ENCODE measurements at regions not wholly inside any gene's neighbourhood (a gene's known extent, or its start where the extent isn't known, plus 50 kb on each side); places are given as distances from the start of the nearest gene placed in this dataset.

- H3K36me3 ChIP-seq: no peaks in the 10 kb centered on the region
- no peak for ATAC-seq (ENCODE audit: insufficient number of reproducible peaks, low FRiP score, low read depth)
- no peak overlapping the region for H3K27ac ChIP-seq
- no peaks in the 10 kb centered on the region for H3K27me3 ChIP-seq (replicated peaks; ENCODE audit: insufficient read depth)
- H3K4me1 ChIP-seq (ENCODE audit: control insufficient read depth in 1 of 2, low read depth in 2 of 2): no peaks in the 10 kb centered on the region
- no peak for TF ChIP-seq CTCF (IDR thresholded peaks at IDR 0.05)
- no peak overlapping the region for H3K4me3 ChIP-seq
- H3K9me3 ChIP-seq: no peaks in the 10 kb centered on the region
- no peak for DNase-seq (ENCODE audit: low spot score)
Observed at GRCh38 chr3:6249679-6250078, 611.2 kb upstream of the GRM7 start.

- H3K36me3 ChIP-seq: no peaks in the 10 kb centered on the region
- no peak for TF ChIP-seq CTCF (IDR thresholded peaks at IDR 0.05)
- H3K4me1 ChIP-seq (ENCODE audit: control insufficient read depth in 1 of 2, low read depth in 2 of 2): no peaks in the 10 kb centered on the region
- no peak for ATAC-seq (ENCODE audit: insufficient number of reproducible peaks, low FRiP score, low read depth)
- H3K4me3 ChIP-seq: no peak overlapping the region
- no peak overlapping the region for H3K27ac ChIP-seq
- no peak for DNase-seq (ENCODE audit: low spot score)
- H3K27me3 ChIP-seq (replicated peaks; ENCODE audit: insufficient read depth): no peaks in the 10 kb centered on the region
- H3K9me3 ChIP-seq: no peaks in the 10 kb centered on the region
Observed at GRCh38 chr3:6250167-6250566, 610.7 kb upstream of the GRM7 start.

GRCh38 chr3:6251612-6252400 lies 609.1 kb upstream of the GRM7 start:
- Histone ChIP-seq H3K27me3 (replicated peaks; ENCODE audit: insufficient read depth) (no peaks in the 10 kb centered on the region), H3K9me3 (no peaks in the 10 kb centered on the region), H3K36me3 (no peaks in the 10 kb centered on the region), H3K27ac (no peak overlapping the region), H3K4me1 (ENCODE audit: control insufficient read depth in 1 of 2, low read depth in 2 of 2) (no peaks in the 10 kb centered on the region), H3K4me3 (no peak overlapping the region)
- ATAC-seq (ENCODE audit: insufficient number of reproducible peaks, low FRiP score, low read depth) (no peak), DNase-seq (ENCODE audit: low spot score) (no peak)
- TF ChIP-seq CTCF (IDR thresholded peaks at IDR 0.05): no peak

GRCh38 chr3:6254490-6254889 lies 606.4 kb upstream of the GRM7 start:
- no peak for TF ChIP-seq CTCF (IDR thresholded peaks at IDR 0.05)
- ATAC-seq (ENCODE audit: insufficient number of reproducible peaks, low FRiP score, low read depth): no peak

GRCh38 chr3:6255229-6255628 lies 605.7 kb upstream of the GRM7 start:
- Histone ChIP-seq H3K4me1 (ENCODE audit: control insufficient read depth in 1 of 2, low read depth in 2 of 2) (no peaks in the 10 kb centered on the region), H3K27me3 (replicated peaks; ENCODE audit: insufficient read depth) (no peaks in the 10 kb centered on the region), H3K9me3 (no peaks in the 10 kb centered on the region)

More at GRCh38 chr3:6254490-6254889, 606.4 kb upstream of the GRM7 start:
- H3K4me3 ChIP-seq: no peak overlapping the region
- no peaks in the 10 kb centered on the region for H3K36me3 ChIP-seq
- H3K9me3 ChIP-seq: no peaks in the 10 kb centered on the region
- no peak for DNase-seq (ENCODE audit: low spot score)
- no peak overlapping the region for H3K27ac ChIP-seq
- H3K27me3 ChIP-seq (replicated peaks; ENCODE audit: insufficient read depth): no peaks in the 10 kb centered on the region
- no peaks in the 10 kb centered on the region for H3K4me1 ChIP-seq (ENCODE audit: control insufficient read depth in 1 of 2, low read depth in 2 of 2)

More at GRCh38 chr3:6255229-6255628, 605.7 kb upstream of the GRM7 start:
- ATAC-seq (ENCODE audit: insufficient number of reproducible peaks, low FRiP score, low read depth) (no peak), DNase-seq (ENCODE audit: low spot score) (no peak)
- H3K27ac ChIP-seq: no peak overlapping the region
- H3K36me3 ChIP-seq: no peaks in the 10 kb centered on the region
- H3K4me3 ChIP-seq: no peak overlapping the region
- TF ChIP-seq CTCF (IDR thresholded peaks at IDR 0.05): no peak
